ENCODE measurements at regions not wholly inside any gene's neighbourhood (a gene's known extent, or its start where the extent isn't known, plus 50 kb on each side); places are given as distances from the start of the nearest gene placed in this dataset.

GRCh38 chr6:8738951-8739350 lies 303.6 kb upstream of the SLC35B3 start:
- TF ChIP-seq POLR2AphosphoS5 (IDR thresholded peaks at IDR 0.05; ENCODE audit: low read depth, low read length) (no peak), SIN3A (IDR thresholded peaks at IDR 0.05; ENCODE audit: borderline replicate concordance, insufficient read depth, low read length) (no peak), TAF1 (IDR thresholded peaks at IDR 0.05; ENCODE audit: borderline replicate concordance, insufficient read depth, low read length) (no peak), FOXP2 (optimal IDR thresholded peaks at IDR 0.05; ENCODE audit: borderline replicate concordance, extremely low read depth, extremely low read length, insufficient read depth) (no peak)
- TF ChIP-seq, protein P1, sequence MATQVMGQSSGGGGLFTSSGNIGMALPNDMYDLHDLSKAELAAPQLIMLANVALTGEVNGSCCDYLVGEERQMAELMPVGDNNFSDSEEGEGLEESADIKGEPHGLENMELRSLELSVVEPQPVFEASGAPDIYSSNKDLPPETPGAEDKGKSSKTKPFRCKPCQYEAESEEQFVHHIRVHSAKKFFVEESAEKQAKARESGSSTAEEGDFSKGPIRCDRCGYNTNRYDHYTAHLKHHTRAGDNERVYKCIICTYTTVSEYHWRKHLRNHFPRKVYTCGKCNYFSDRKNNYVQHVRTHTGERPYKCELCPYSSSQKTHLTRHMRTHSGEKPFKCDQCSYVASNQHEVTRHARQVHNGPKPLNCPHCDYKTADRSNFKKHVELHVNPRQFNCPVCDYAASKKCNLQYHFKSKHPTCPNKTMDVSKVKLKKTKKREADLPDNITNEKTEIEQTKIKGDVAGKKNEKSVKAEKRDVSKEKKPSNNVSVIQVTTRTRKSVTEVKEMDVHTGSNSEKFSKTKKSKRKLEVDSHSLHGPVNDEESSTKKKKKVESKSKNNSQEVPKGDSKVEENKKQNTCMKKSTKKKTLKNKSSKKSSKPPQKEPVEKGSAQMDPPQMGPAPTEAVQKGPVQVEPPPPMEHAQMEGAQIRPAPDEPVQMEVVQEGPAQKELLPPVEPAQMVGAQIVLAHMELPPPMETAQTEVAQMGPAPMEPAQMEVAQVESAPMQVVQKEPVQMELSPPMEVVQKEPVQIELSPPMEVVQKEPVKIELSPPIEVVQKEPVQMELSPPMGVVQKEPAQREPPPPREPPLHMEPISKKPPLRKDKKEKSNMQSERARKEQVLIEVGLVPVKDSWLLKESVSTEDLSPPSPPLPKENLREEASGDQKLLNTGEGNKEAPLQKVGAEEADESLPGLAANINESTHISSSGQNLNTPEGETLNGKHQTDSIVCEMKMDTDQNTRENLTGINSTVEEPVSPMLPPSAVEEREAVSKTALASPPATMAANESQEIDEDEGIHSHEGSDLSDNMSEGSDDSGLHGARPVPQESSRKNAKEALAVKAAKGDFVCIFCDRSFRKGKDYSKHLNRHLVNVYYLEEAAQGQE (IDR thresholded peaks at IDR 0.05; ENCODE audit: insufficient read depth in 1 of 2, low read depth in 2 of 2, low read length in 2 of 2), result no peak

- TF ChIP-seq POLR2AphosphoS5 (IDR thresholded peaks at IDR 0.05; ENCODE audit: low read depth, low read length), result no peak
- no peak for TF ChIP-seq TAF1 (IDR thresholded peaks at IDR 0.05; ENCODE audit: borderline replicate concordance, insufficient read depth, low read length)
- TF ChIP-seq FOXP2 (optimal IDR thresholded peaks at IDR 0.05; ENCODE audit: borderline replicate concordance, extremely low read depth, extremely low read length, insufficient read depth), result no peak
- TF ChIP-seq, protein P1 (IDR thresholded peaks at IDR 0.05; ENCODE audit: insufficient read depth in 1 of 2, low read depth in 2 of 2, low read length in 2 of 2), result no peak
- TF ChIP-seq SIN3A (IDR thresholded peaks at IDR 0.05; ENCODE audit: borderline replicate concordance, insufficient read depth, low read length), result no peak
These were observed 301.0 kb upstream of the SLC35B3 start for GRCh38 chr6:8736156-8736895.

DNA sequence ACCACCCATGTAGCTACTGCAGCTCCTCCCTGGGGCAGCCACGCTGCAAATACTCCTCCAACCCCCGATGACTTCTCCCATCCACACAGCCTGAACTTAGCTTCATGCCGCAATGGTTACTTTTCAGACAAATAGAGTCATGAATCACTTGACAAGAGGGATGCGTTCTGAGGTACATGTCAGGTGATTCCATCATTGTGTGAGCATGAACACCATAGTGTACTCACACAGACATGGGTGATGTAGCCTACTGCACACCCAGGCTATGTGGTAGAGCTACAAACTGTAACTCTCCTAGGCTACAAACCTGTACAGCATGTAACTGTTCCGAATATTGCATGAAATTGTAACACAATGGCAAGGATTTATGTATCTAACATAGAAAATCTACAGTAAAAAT lies 298.5 kb upstream of the SLC35B3 start:
- no peak for TF ChIP-seq POLR2AphosphoS5 (IDR thresholded peaks at IDR 0.05; ENCODE audit: low read depth, low read length)
- TF ChIP-seq TAF1 (IDR thresholded peaks at IDR 0.05; ENCODE audit: borderline replicate concordance, insufficient read depth, low read length), result no peak
- TF ChIP-seq SIN3A (IDR thresholded peaks at IDR 0.05; ENCODE audit: borderline replicate concordance, insufficient read depth, low read length), result no peak
- TF ChIP-seq, protein P1 (IDR thresholded peaks at IDR 0.05; ENCODE audit: insufficient read depth in 1 of 2, low read depth in 2 of 2, low read length in 2 of 2), result no peak
- no peak for TF ChIP-seq FOXP2 (optimal IDR thresholded peaks at IDR 0.05; ENCODE audit: borderline replicate concordance, extremely low read depth, extremely low read length, insufficient read depth)

DNA sequence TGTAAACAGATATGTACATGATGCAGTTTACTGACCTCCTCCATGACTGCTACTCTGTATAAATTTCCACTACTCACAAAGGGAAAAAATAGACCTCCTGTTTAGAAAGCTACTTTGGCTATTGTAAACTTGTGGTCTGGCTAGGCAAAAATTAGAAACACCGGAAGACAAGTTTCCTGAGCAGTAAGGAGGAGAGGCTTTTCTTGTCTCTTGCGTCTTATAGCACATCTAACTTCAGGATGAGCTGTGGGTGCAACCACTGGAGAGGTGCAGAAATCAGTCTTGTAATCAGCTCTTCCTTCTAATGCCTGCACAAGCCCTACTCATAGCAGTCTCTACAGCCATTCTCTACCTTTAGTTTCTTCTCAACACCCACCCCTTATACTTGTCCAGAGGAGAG lies 296.5 kb upstream of the SLC35B3 start:
- TF ChIP-seq POLR2AphosphoS5 (IDR thresholded peaks at IDR 0.05; ENCODE audit: low read depth, low read length), result no peak
- no peak for TF ChIP-seq SIN3A (IDR thresholded peaks at IDR 0.05; ENCODE audit: borderline replicate concordance, insufficient read depth, low read length)
- no peak for TF ChIP-seq TAF1 (IDR thresholded peaks at IDR 0.05; ENCODE audit: borderline replicate concordance, insufficient read depth, low read length)
- no peak for TF ChIP-seq FOXP2 (optimal IDR thresholded peaks at IDR 0.05; ENCODE audit: borderline replicate concordance, extremely low read depth, extremely low read length, insufficient read depth)
- TF ChIP-seq, protein P1 (IDR thresholded peaks at IDR 0.05; ENCODE audit: insufficient read depth in 1 of 2, low read depth in 2 of 2, low read length in 2 of 2), result no peak

Data from PFSK-1 (cell line).